Activated T-helper 1 cell treated with anti-CD3 and anti-CD28 coated beads, Interleukin-12 subunit alpha, Interleukin-12 subunit beta, Interleukin-2, Interleukin-4 antibody, amounts not matched to agents 30 ng/mL and 10 ng/mL and 1 ng/mL, durations not matched to agents 14 hours and 24 hours and 36 hours (primary cell): ENCODE measurements at regions not wholly inside any gene's neighbourhood (a gene's known extent, or its start where the extent isn't known, plus 50 kb on each side); places are given as distances from the start of the nearest gene placed in this dataset.
"Not testable (repeated sequence)": the region's sequence is repeated elsewhere in the genome, so short reads cannot be mapped to it uniquely, and the experiment has no call there.

Experiments used
- DNase-seq: peaks from one replicate; pipeline ENCODE4 v3.0.0; 2021; ENCODE audit warnings: low spot score
- H3K27ac Mint-ChIP-seq: one replicate; pipeline ENCODE4 v1.8.0; 2021; ENCODE audit warnings: mild to moderate bottlenecking, mixed read lengths
- H3K27me3 Mint-ChIP-seq: one replicate; pipeline ENCODE4 v1.8.0; 2022; ENCODE audit warnings: mild to moderate bottlenecking, moderate library complexity, mixed read lengths; ENCODE audit not compliant: insufficient read depth
- H3K36me3 Mint-ChIP-seq: one replicate; pipeline ENCODE4 v1.8.0; 2021; ENCODE audit warnings: low read depth, mixed read lengths
- H3K4me1 Mint-ChIP-seq: one replicate; pipeline ENCODE4 v1.8.0; 2021; ENCODE audit warnings: low read depth, mixed read lengths
- H3K4me3 Mint-ChIP-seq: one replicate; pipeline ENCODE4 v1.8.0; 2021; ENCODE audit warnings: mild to moderate bottlenecking, moderate library complexity, mixed read lengths
- H3K9me3 Mint-ChIP-seq: one replicate; pipeline ENCODE4 v1.8.0; 2021; ENCODE audit warnings: mixed read lengths
- intact Hi-C: fragments of 100-400 bp; cut with micrococcal nuclease; formaldehyde crosslinking; loops from one replicate; pipeline ENCODE4 v1.15.1; 2024

DNA sequence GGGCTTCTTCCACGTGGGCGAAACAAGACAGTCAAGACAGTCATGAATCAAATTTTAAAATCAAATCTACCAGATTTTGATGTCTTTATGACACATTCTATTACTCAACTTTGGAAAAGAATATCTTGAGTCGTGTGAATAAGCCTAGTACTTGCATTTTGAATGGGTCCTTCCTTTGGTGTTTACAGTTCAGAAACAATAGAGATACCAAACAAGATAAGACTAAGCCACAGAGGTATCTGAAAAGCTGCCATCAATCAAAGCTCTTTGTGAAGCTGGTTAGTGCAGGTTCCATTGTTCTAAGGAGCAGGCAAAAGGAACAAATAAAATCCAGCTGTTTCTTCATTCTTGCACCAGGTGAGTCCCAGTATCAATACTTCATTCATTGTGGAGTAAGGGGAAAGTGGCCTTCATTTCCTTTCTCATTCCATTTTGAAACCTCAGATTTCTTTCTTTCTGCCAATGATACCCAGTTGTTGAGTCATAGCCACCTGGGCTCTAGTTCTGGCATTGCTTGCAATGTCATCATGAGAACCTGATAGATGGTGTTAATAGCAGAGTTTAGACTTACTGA, 151.7 kb upstream of the L3MBTL4 start:
- no peaks in the 10 kb centered on the region for H3K27me3 Mint-ChIP-seq
- DNase-seq, result no peak
- intact Hi-C loops, result no loop called here
- H3K27ac Mint-ChIP-seq, result no peak overlapping the region
- no peaks in the 10 kb centered on the region for H3K4me1 Mint-ChIP-seq
- H3K36me3 Mint-ChIP-seq, result no peaks in the 10 kb centered on the region
- no peak overlapping the region for H3K4me3 Mint-ChIP-seq
- peaks cover under 1% of the 10 kb centered on the region for H3K9me3 Mint-ChIP-seq

DNA sequence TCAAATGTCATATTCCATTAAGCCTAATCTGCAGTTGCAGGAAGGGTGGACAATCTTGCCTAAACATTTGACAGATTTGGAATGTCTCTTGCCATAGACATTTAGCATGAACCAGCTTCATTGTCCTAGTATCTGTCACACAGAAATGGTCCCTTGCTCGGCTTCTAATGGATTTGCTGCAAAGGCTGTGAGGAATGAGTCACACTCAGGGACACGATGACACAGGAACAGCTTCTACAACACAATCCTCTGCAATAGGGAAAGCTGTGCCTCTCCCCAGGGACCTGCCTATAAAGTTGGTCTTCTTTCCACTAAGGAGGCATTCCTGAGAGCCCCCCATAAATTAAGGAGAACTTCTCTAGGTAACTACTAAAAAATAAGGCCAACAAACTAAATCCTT, 155.1 kb upstream of the L3MBTL4 start:
- H3K9me3 Mint-ChIP-seq, result peaks cover 5% of the 10 kb centered on the region
- H3K4me3 Mint-ChIP-seq, result no peak overlapping the region
- H3K36me3 Mint-ChIP-seq, result no peaks in the 10 kb centered on the region
- H3K27ac Mint-ChIP-seq, result no peak overlapping the region
- no peaks in the 10 kb centered on the region for H3K4me1 Mint-ChIP-seq
- peaks cover 2% of the 10 kb centered on the region for H3K27me3 Mint-ChIP-seq
- no peak for DNase-seq
- intact Hi-C loops, result no loop called here

DNA sequence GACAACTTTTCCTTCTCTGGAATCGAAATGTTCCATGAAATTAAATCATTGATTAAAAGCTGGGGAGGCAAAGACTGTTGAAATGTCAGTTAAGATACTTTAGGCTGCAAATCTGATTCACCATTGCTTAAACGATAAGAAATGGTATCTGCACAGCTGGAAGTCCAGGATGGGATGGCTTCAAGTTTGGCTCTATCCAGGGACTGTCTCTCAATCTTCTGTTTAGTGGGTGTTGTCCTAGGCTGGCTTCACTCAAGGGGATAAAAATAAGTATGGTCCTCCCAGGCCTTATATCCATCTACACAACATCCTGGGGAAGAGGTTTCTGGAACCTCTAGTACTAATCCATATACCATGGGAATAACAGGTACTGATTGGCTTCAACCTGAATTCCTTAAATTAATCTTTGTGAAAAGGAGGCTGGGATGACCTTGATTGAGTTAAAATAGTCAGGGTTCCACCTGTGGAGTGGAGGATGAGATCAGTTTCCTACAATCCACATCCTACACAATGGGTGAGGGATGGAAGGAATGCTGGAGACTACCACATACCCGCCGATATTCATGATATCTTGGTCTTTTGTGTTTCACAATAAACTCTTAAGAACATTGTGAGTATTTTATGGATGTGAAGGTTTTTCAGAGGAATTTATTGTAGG, 156.0 kb upstream of the L3MBTL4 start:
- no peaks in the 10 kb centered on the region for H3K36me3 Mint-ChIP-seq
- H3K27ac Mint-ChIP-seq, result no peak overlapping the region
- no peak for DNase-seq
- intact Hi-C loops, result no loop called here
- H3K27me3 Mint-ChIP-seq, result peaks cover 2% of the 10 kb centered on the region
- no peak overlapping the region for H3K4me3 Mint-ChIP-seq
- H3K4me1 Mint-ChIP-seq, result no peaks in the 10 kb centered on the region
- H3K9me3 Mint-ChIP-seq, result peaks cover 5% of the 10 kb centered on the region

DNA sequence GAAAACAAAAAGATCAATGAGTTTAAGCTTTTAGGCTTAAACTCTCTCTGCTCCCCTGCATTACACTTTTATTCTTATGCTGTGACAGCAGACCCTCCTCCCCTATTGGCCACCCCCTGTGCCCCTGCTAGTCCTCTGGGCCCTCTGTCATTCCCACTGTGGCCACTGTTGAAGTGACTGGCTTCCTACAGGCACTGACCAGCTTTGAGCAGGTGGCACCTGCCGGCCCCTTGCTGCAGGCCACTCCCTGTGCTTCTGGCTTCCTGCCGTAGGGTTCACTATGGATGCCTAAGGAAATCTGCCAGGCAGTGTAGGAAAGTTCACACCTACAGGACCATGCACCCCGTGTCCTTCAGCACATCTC, 156.5 kb upstream of the L3MBTL4 start:
- Mint-ChIP-seq H3K36me3 (no peaks in the 10 kb centered on the region), H3K27me3 (peaks cover 2% of the 10 kb centered on the region), H3K4me1 (no peaks in the 10 kb centered on the region), H3K9me3 (peaks cover 5% of the 10 kb centered on the region), H3K4me3 (no peak overlapping the region), H3K27ac (no peak overlapping the region)
- DNase-seq, result no peak
- intact Hi-C loops, result no loop called here

DNA sequence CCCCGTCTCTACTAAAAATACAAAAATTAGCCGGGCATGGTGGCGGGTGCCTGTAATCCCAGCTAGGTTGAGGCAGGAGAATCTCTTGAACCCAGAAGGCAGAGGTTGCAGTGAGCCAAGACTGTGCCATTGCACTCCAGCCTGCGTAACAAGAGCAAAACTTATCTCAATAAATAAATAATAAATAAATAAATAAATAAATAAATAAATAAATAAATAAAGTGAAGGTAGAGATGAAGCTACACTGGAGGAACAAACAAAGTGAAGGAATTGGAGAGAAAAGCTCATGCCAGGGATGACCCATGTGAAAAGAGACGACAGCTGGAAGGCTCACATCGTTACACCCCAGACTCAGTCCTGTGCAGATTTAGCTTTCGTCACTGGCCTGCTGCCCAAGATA, 157.3 kb upstream of the ARHGAP28 start:
- DNase-seq, H3K36me3 Mint-ChIP-seq, H3K27ac Mint-ChIP-seq, H3K4me1 Mint-ChIP-seq, H3K9me3 Mint-ChIP-seq, intact Hi-C loops, H3K4me3 Mint-ChIP-seq, H3K27me3 Mint-ChIP-seq: not testable (repeated sequence)

DNA sequence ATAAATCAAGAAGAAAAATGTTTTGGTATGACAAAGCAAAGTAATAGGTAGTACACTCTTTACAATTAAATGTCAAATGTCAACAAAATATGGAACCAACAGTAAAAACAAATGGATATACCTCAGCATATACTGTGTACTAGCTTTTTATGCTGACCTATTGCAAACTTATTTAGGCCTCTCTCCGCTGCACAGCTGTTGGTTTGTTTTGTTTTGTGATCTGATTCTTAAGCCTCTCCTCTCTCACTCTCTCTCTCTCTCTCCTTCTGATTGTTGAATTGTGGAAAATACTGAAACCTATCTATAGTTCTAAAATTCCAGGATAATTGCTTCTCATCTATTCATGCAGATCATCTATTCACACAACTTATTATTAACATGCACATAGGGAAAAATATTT, 154.9 kb upstream of the ARHGAP28 start:
- Mint-ChIP-seq H3K9me3 (peaks cover 5% of the 10 kb centered on the region), H3K36me3 (no peaks in the 10 kb centered on the region), H3K4me1 (no peaks in the 10 kb centered on the region), H3K27me3 (peaks cover 2% of the 10 kb centered on the region), H3K4me3 (no peak overlapping the region), H3K27ac (no peak overlapping the region)
- DNase-seq, result no peak
- intact Hi-C loops, result no loop called here

DNA sequence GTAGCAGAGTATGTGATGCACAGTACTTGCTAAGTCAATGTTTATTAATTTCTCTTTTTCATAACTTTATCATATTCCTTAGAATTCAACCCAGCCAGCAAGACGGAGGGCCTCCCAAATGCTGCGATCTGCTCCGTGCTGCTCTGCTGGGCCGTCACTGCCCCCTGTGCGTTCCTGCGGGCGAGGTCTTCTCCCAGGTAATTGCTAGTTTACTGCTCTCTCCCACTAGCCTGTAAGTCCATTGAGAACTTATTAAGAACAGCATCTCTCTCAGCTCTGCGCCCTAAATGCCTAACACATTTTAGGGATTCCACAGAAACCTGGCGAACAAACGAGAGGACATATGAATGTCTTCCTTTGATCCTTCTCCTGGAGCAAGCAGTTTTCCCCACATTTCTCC, 153.6 kb upstream of the ARHGAP28 start:
- peaks cover 5% of the 10 kb centered on the region for H3K9me3 Mint-ChIP-seq
- H3K36me3 Mint-ChIP-seq, result no peaks in the 10 kb centered on the region
- H3K4me1 Mint-ChIP-seq, result no peaks in the 10 kb centered on the region
- intact Hi-C loops, result no loop called here
- H3K27ac Mint-ChIP-seq, result no peak overlapping the region
- H3K4me3 Mint-ChIP-seq, result no peak overlapping the region
- peaks cover 2% of the 10 kb centered on the region for H3K27me3 Mint-ChIP-seq
- no peak for DNase-seq

DNA sequence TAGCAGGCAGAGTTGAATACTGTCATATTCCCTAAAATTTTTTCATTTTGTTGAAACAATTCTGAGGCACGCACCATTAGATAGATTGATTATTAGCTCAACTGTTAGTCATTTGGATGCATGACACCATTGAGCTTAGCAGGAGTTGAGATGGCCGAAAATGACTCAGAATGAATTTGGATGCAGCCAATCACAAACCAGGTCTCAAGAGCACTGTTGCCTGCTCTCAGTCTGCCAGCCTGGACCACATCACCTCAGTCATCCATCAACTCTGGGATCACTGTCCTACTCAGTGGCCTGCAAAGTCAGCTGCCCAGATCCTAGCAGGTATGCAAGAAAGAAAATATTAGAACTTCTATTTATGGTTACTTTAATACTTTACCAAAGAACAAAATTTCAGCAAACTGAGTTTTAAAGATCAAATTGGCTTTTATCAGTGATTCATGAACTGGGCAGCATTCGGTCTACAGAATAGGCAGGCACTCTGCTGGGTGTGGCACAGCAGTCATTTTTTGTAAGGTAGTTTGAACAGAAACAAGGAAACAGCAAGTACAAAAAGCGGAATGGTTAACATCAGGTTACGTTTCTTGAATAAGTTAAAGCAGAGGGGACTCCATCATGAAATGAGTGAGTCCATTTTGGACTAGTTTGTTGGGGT, 152.7 kb upstream of the ARHGAP28 start:
- intact Hi-C loops, result no loop called here
- H3K9me3 Mint-ChIP-seq, result no peaks in the 10 kb centered on the region
- no peak for DNase-seq

DNA sequence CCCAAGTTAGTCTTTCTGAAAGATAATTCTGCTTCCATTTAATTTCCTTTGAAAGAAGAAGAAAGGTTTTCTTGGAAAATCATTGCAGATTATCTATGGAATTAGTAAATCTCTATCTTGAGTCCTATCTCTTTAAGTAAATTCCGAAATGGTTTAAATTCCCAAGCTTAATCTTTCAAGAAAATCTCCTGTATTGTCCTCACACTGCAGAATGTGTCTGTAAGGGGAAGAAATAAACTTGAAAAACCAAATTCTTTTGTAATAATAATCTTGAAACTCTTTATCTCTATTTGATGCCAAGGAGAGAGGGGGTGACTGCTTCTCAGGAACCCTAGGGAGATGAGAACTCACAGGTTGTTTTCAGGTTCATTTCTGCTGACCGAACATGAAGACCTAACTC, 150.8 kb upstream of the ARHGAP28 start:
- Mint-ChIP-seq H3K4me1 (no peaks in the 10 kb centered on the region), H3K4me3 (no peak overlapping the region), H3K36me3 (no peaks in the 10 kb centered on the region), H3K9me3 (peaks cover 7% of the 10 kb centered on the region), H3K27ac (no peak overlapping the region), H3K27me3 (no peaks in the 10 kb centered on the region)
- DNase-seq, result no peak
- intact Hi-C loops, result no loop called here

More for the DNA sequence above, 152.7 kb upstream of the ARHGAP28 start:
- no peaks in the 10 kb centered on the region for H3K27me3 Mint-ChIP-seq
- H3K36me3 Mint-ChIP-seq, result no peaks in the 10 kb centered on the region
- H3K4me1 Mint-ChIP-seq, result no peaks in the 10 kb centered on the region
- H3K4me3 Mint-ChIP-seq, result no peak overlapping the region
- no peak overlapping the region for H3K27ac Mint-ChIP-seq

DNA sequence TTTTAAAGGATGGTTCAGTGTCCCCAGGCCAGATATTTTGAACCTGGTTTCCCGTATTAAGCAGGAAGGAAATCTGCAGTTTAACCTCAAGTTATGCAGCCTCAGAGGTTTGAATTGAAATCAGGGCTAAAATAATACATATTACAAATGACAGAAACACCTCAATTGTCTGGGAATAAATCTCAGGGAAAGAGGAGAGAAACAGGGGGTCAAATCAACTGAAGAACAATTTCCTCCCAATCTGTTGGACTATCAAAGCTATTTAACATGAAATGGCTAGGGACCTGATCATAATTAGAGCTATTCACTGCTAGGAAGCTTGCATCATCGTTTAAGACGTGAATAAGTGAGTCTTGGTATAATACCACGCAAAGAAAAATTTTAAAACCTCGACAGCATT, 150.0 kb upstream of the ARHGAP28 start:
- H3K36me3 Mint-ChIP-seq, result no peaks in the 10 kb centered on the region
- H3K4me1 Mint-ChIP-seq, result no peaks in the 10 kb centered on the region
- H3K4me3 Mint-ChIP-seq, result no peak overlapping the region
- H3K27ac Mint-ChIP-seq, result no peak overlapping the region
- DNase-seq, result no peak
- H3K9me3 Mint-ChIP-seq, result peaks cover 7% of the 10 kb centered on the region
- H3K27me3 Mint-ChIP-seq, result no peaks in the 10 kb centered on the region
- intact Hi-C loops, result no loop called here

DNA sequence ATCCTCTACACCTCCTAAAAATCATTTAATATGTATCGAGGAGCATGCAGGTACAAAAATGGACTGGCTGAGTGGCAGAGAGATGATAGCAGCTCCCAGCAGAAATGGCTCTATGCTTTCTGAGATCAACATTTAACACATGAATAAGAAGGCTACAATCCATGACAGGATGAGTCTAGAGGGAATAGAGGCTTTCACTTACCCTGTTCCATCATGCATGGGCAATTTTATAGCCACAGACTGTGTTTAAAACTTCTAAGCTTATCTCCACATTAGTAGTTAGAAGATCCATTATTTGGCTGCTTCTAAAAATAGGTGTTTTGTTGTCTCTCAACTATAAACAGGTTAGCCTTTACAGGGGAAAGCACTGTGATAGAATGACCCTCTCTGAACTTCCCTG, 149.1 kb upstream of the ARHGAP28 start:
- Mint-ChIP-seq H3K27ac (no peak overlapping the region), H3K36me3 (no peaks in the 10 kb centered on the region), H3K27me3 (no peaks in the 10 kb centered on the region), H3K4me3 (no peak overlapping the region), H3K9me3 (peaks cover 11% of the 10 kb centered on the region), H3K4me1 (no peaks in the 10 kb centered on the region)
- intact Hi-C loops, result no loop called here
- DNase-seq, result no peak

DNA sequence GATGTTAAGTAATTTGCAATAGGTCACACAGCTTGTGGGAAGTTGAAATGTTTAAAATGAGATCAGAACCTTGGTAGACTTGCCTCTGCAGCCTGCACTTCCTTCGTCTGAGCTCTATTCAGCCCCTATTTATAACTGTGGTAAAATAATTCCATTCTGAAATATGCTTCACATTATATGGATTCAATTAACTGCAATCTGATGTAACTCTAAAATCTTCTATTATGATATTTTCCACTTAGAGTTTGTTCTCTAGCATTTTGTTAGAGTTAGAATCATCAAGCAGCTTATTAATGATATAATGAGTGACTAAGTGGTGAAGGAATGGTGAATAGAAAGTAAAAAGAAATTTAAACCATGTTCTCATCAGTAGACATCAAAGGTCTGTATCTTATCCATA, 139.6 kb upstream of the ARHGAP28 start:
- H3K9me3 Mint-ChIP-seq, result peaks cover 11% of the 10 kb centered on the region
- no peaks in the 10 kb centered on the region for H3K27me3 Mint-ChIP-seq
- H3K4me3 Mint-ChIP-seq, result no peak overlapping the region
- DNase-seq, result no peak
- no peaks in the 10 kb centered on the region for H3K4me1 Mint-ChIP-seq
- intact Hi-C loops, result no loop called here
- H3K36me3 Mint-ChIP-seq, result no peaks in the 10 kb centered on the region
- no peak overlapping the region for H3K27ac Mint-ChIP-seq

DNA sequence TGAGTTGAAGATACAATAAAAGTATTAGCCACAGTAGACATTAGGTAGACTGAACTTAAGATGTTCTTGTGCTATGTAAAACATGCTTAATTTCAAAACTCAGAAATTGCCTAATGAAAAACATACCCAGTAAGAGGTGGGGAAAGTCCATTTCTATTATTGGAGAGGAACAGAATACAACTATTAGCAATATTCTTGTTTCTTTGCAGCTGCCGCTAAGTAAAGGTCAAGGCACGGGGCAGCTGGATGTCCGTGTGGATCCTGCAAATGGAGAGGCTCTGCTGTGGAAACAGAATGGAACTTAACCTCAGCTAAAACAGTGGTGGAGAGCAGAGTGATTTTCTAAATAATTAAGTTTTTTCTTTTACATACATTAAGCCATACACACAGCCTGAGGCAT, 139.2 kb upstream of the ARHGAP28 start:
- H3K4me1 Mint-ChIP-seq, result no peaks in the 10 kb centered on the region
- H3K36me3 Mint-ChIP-seq, result no peaks in the 10 kb centered on the region
- no peak overlapping the region for H3K27ac Mint-ChIP-seq
- H3K27me3 Mint-ChIP-seq, result no peaks in the 10 kb centered on the region
- H3K9me3 Mint-ChIP-seq, result peaks cover 11% of the 10 kb centered on the region
- no peak overlapping the region for H3K4me3 Mint-ChIP-seq
- intact Hi-C loops, result no loop called here
- DNase-seq, result no peak
